ENCODE measurements at regions not wholly inside any gene's neighbourhood (a gene's known extent, or its start where the extent isn't known, plus 50 kb on each side); places are given as distances from the start of the nearest gene placed in this dataset.

DNA sequence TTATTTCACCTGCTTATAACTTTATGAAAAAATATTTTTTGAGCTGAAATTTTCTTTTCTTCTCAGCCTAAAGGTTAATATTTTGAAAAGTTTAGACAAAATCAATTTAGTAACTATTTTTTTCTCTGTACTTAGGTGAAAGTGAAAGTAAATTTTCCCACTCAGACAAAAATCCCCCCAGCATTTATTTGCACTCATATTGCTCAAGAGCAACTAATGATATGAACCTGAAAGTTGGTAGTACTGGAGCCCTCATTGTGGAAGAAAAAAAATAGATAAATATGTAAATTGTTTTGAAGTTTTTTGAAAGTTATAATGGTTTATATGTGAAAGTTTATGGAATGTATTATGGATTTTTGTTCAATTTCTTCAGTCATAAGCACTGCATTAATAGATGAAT, 1005.9 kb upstream of the ATXN7L3B start:
- Histone ChIP-seq H3K9me3 (ENCODE audit: low read length) (no peaks in the 10 kb centered on the region), H4K20me1 (ENCODE audit: insufficient read depth) (no peaks in the 10 kb centered on the region), H3K4me3 (ENCODE audit: low read length) (no peak overlapping the region), H3K79me2 (replicated peaks; ENCODE audit: insufficient read depth, low read length) (no peaks in the 10 kb centered on the region), H2AFZ (ENCODE audit: low read depth, low read length) (no peak overlapping the region), H3K4me2 (ENCODE audit: low read length) (no peak overlapping the region), H3K9me2 (ENCODE audit: insufficient read depth, low read length) (no peaks in the 10 kb centered on the region), H3K27me3 (ENCODE audit: insufficient read depth, low read depth, low read length) (no peaks in the 10 kb centered on the region), H3F3A (ENCODE audit: insufficient read depth, low read length, poor library complexity, severe bottlenecking) (no peaks in the 10 kb centered on the region), H3K36me3 (ENCODE audit: insufficient read depth, low read length) (no peaks in the 10 kb centered on the region), H3K9ac (ENCODE audit: low read length) (no peak overlapping the region), H3K27ac (ENCODE audit: low read length) (no peak overlapping the region)
- TF ChIP-seq, protein P1, sequence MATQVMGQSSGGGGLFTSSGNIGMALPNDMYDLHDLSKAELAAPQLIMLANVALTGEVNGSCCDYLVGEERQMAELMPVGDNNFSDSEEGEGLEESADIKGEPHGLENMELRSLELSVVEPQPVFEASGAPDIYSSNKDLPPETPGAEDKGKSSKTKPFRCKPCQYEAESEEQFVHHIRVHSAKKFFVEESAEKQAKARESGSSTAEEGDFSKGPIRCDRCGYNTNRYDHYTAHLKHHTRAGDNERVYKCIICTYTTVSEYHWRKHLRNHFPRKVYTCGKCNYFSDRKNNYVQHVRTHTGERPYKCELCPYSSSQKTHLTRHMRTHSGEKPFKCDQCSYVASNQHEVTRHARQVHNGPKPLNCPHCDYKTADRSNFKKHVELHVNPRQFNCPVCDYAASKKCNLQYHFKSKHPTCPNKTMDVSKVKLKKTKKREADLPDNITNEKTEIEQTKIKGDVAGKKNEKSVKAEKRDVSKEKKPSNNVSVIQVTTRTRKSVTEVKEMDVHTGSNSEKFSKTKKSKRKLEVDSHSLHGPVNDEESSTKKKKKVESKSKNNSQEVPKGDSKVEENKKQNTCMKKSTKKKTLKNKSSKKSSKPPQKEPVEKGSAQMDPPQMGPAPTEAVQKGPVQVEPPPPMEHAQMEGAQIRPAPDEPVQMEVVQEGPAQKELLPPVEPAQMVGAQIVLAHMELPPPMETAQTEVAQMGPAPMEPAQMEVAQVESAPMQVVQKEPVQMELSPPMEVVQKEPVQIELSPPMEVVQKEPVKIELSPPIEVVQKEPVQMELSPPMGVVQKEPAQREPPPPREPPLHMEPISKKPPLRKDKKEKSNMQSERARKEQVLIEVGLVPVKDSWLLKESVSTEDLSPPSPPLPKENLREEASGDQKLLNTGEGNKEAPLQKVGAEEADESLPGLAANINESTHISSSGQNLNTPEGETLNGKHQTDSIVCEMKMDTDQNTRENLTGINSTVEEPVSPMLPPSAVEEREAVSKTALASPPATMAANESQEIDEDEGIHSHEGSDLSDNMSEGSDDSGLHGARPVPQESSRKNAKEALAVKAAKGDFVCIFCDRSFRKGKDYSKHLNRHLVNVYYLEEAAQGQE (IDR thresholded peaks at IDR 0.05; ENCODE audit: borderline replicate concordance): no peak
- TF ChIP-seq POLR2AphosphoS5 (IDR thresholded peaks at IDR 0.05): no peak
- no peak for TF ChIP-seq RAD21 (conservative IDR thresholded peaks at IDR 0.05)

DNA sequence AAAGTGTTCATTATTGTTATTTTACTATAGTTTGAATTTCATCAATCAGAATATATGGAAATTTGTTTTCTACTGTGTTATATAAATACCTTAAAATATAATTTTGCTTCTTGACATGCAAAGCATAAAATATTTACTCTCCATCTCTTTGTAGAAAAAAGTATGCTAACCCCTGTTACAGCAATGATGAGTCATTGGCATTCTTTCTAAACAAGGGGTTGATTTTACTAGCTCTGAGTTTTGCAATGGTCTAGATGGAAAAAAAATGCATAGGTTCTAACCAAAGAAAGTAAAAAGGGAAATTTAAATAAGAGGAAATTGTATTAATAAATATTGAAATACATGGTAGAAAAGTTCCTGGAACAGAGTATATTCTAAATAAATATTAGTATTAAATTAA, 990.2 kb upstream of the ATXN7L3B start:
- H3K4me3 ChIP-seq (ENCODE audit: low read length): no peak overlapping the region
- H4K20me1 ChIP-seq (ENCODE audit: insufficient read depth): no peaks in the 10 kb centered on the region
- H3K27ac ChIP-seq (ENCODE audit: low read length): no peak overlapping the region
- no peaks in the 10 kb centered on the region for H3K9me2 ChIP-seq (ENCODE audit: insufficient read depth, low read length)
- H3K4me2 ChIP-seq (ENCODE audit: low read length): no peak overlapping the region
- H3F3A ChIP-seq (ENCODE audit: insufficient read depth, low read length, poor library complexity, severe bottlenecking): no peaks in the 10 kb centered on the region
- no peaks in the 10 kb centered on the region for H3K27me3 ChIP-seq (ENCODE audit: insufficient read depth, low read depth, low read length)
- no peaks in the 10 kb centered on the region for H3K79me2 ChIP-seq (replicated peaks; ENCODE audit: insufficient read depth, low read length)
- no peaks in the 10 kb centered on the region for H3K36me3 ChIP-seq (ENCODE audit: insufficient read depth, low read length)
- no peaks in the 10 kb centered on the region for H3K9me3 ChIP-seq (ENCODE audit: low read length)
- TF ChIP-seq EZH2 (IDR thresholded peaks at IDR 0.05; ENCODE audit: borderline replicate concordance, insufficient read depth, low read length, poor library complexity, severe bottlenecking) (no peak), POLR2AphosphoS5 (IDR thresholded peaks at IDR 0.05) (no peak), RAD21 (conservative IDR thresholded peaks at IDR 0.05) (no peak), SMC3 (conservative IDR thresholded peaks at IDR 0.05; ENCODE audit: poor library complexity) (no peak), MXI1 (conservative IDR thresholded peaks at IDR 0.05; ENCODE audit: poor library complexity, severe bottlenecking) (no peak), EP300 (conservative IDR thresholded peaks at IDR 0.05; ENCODE audit: poor library complexity, severe bottlenecking) (no peak), TAF1 (IDR thresholded peaks at IDR 0.05; ENCODE audit: low read depth) (no peak)
- TF ChIP-seq, protein P1 (IDR thresholded peaks at IDR 0.05; ENCODE audit: borderline replicate concordance): no peak
- TF ChIP-seq, protein P2, sequence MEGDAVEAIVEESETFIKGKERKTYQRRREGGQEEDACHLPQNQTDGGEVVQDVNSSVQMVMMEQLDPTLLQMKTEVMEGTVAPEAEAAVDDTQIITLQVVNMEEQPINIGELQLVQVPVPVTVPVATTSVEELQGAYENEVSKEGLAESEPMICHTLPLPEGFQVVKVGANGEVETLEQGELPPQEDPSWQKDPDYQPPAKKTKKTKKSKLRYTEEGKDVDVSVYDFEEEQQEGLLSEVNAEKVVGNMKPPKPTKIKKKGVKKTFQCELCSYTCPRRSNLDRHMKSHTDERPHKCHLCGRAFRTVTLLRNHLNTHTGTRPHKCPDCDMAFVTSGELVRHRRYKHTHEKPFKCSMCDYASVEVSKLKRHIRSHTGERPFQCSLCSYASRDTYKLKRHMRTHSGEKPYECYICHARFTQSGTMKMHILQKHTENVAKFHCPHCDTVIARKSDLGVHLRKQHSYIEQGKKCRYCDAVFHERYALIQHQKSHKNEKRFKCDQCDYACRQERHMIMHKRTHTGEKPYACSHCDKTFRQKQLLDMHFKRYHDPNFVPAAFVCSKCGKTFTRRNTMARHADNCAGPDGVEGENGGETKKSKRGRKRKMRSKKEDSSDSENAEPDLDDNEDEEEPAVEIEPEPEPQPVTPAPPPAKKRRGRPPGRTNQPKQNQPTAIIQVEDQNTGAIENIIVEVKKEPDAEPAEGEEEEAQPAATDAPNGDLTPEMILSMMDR (IDR thresholded peaks at IDR 0.05; ENCODE audit: poor library complexity, severe bottlenecking): no peak
- no peak overlapping the region for H2AFZ ChIP-seq (ENCODE audit: low read depth, low read length)
- H3K9ac ChIP-seq (ENCODE audit: low read length): no peak overlapping the region

Data from neural cell (in vitro differentiated cells).